ENCODE measurements at regions not wholly inside any gene's neighbourhood (a gene's known extent, or its start where the extent isn't known, plus 50 kb on each side); places are given as distances from the start of the nearest gene placed in this dataset.

DNA sequence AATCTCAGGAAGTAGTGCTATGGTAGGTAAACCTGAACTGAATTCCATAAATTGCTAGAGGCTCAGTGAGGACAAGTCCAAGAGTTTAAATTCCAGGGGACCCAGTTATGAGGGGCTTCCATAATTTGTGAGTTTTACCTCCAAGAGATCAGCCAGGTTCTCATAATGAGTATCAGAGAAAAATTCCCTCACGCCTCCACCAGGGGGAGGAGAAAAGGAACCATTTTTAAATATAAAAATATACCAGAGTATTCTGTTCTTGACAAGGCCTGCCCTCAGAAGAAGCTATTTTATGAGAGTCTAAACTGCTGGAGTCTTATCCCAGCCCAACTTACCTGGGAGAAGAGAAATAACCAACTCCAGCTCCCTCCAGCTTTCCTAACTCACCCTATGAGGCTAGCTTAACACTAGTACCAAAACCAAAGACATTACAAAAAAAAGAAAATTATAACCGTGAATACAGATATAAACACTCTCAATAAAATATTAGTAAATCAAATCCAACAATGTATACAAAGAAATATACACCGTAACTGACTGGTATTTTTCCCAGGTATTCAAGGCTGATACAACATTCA lies 158.7 kb downstream of the TFAP2A start:
- ChIA-PET CTCF (interaction anchor here (1.1 to 3.0 kb wide), 4 partner anchors 10 to 158 kb away, joined by 3 to 11 read pairs (median 6); partner anchors contain the start of gene TFAP2A), POLR2A (no interaction called here), RAD21 (ENCODE audit: low non-redundant PET in 1 of 2, low total read pairs in 2 of 2, uncharacterized antibody in 2 of 2, unreplicated experiment in 2 of 2) (interaction anchor here in 1 of 2 experiments (0.9 kb wide), 1 partner anchor 174 kb away, joined by 3 read pairs; no protein-coding TSS in a partner anchor)
- no peaks in the 10 kb centered on the region for H3K9me2 ChIP-seq (ENCODE audit: insufficient read depth)
- H3K9ac ChIP-seq (ENCODE audit: low read length): no peak overlapping the region
- H2AFZ ChIP-seq (ENCODE audit: low read depth, low read length, poor library complexity, severe bottlenecking): peak overlapping the region; percentile 90
- no peaks in the 10 kb centered on the region for H3K36me3 ChIP-seq (ENCODE audit: control insufficient read depth in 1 of 2, insufficient read depth in 2 of 2, low read length in 2 of 2)
- ATAC-seq (peak; percentile 82), DNase-seq (ENCODE audit: low read depth, low spot score) (peak; percentile 7)
- H3K4me1 ChIP-seq (ENCODE audit: control insufficient read depth in 1 of 2, insufficient read depth in 2 of 2, low read length in 2 of 2): no peaks in the 10 kb centered on the region
- no peak overlapping the region for H3K27ac ChIP-seq (ENCODE audit: low read depth, low read length)
- no TSS peak for BruUV-seq (replicated peaks)
- no peaks in the 10 kb centered on the region for H4K20me1 ChIP-seq (ENCODE audit: insufficient read depth)
- no peaks in the 10 kb centered on the region for H3K9me3 ChIP-seq (ENCODE audit: control insufficient read depth in 1 of 2, insufficient read depth in 1 of 2, low read depth in 1 of 2, low read length in 2 of 2)
- H3K79me2 ChIP-seq (ENCODE audit: insufficient read depth, low read length): no peaks in the 10 kb centered on the region
- H3K27me3 ChIP-seq (ENCODE audit: insufficient read depth, low read length): no peaks in the 10 kb centered on the region
- H3K4me2 ChIP-seq (ENCODE audit: low read length): no peak overlapping the region
- TF ChIP-seq, protein P1, sequence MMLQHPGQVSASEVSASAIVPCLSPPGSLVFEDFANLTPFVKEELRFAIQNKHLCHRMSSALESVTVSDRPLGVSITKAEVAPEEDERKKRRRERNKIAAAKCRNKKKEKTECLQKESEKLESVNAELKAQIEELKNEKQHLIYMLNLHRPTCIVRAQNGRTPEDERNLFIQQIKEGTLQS (IDR thresholded peaks at IDR 0.05): no peak
- TF ChIP-seq RAD21 (IDR thresholded peaks at IDR 0.05; ENCODE audit: low read depth) (peak; percentile 47), EZH2 (IDR thresholded peaks at IDR 0.05) (no peak), SIN3A (IDR thresholded peaks at IDR 0.05; ENCODE audit: low read depth) (no peak), POLR2A (IDR thresholded peaks at IDR 0.05; ENCODE audit: borderline replicate concordance, extremely low read depth, insufficient read depth, insufficient read length) (no peak)
- TF ChIP-seq, protein P2, sequence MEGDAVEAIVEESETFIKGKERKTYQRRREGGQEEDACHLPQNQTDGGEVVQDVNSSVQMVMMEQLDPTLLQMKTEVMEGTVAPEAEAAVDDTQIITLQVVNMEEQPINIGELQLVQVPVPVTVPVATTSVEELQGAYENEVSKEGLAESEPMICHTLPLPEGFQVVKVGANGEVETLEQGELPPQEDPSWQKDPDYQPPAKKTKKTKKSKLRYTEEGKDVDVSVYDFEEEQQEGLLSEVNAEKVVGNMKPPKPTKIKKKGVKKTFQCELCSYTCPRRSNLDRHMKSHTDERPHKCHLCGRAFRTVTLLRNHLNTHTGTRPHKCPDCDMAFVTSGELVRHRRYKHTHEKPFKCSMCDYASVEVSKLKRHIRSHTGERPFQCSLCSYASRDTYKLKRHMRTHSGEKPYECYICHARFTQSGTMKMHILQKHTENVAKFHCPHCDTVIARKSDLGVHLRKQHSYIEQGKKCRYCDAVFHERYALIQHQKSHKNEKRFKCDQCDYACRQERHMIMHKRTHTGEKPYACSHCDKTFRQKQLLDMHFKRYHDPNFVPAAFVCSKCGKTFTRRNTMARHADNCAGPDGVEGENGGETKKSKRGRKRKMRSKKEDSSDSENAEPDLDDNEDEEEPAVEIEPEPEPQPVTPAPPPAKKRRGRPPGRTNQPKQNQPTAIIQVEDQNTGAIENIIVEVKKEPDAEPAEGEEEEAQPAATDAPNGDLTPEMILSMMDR (IDR thresholded peaks at IDR 0.05 in 2 of 3, conservative IDR thresholded peaks at IDR 0.05 in 1 of 3; ENCODE audit: borderline replicate concordance in 1 of 3, insufficient read depth in 1 of 3, low read depth in 2 of 3, low read length in 2 of 3): peak; percentile 43 to 59 (median 56); a peak in 5 of 6 replicates
- no peak overlapping the region for H3K4me3 ChIP-seq (replicated peaks in 1 of 2; ENCODE audit: low read depth in 1 of 2, low read length in 2 of 2)
- intact Hi-C loops (cut with micrococcal nuclease): loop anchor here (1.0 to 5.0 kb wide), 3 partner anchors 146 to 179 kb away; no protein-coding TSS in a partner anchor

DNA sequence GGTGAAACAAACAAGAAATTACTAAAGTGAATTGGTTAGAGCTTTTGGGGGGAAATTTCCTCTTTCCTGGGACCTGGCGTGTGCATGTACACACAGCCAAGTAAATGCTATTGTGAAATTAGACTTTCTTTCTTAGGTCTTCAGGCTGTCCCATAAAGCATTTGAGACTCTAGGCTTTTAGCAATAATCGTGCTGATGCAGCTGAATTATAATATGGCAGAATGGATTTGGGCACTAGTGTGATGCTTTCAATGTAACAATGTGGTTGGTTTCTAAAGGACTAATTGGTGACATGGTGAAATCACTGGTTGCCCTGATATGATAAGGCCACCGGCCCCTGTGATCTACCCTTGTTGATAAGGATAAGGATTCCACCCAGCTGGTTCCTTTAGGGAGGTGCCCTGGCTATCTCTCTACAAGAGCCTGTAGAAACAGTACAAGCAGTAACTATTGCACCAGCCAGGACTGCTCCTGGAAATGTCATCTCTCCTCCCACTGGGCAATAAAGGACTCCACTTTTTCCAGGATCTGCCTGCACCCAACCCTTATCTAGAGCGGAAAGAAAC lies 164.1 kb downstream of the TFAP2A start:
- no peaks in the 10 kb centered on the region for H3K9me2 ChIP-seq (ENCODE audit: insufficient read depth)
- H3K4me3 ChIP-seq (replicated peaks in 1 of 2; ENCODE audit: low read depth in 1 of 2, low read length in 2 of 2): no peak overlapping the region
- ATAC-seq (no peak), DNase-seq (ENCODE audit: low read depth, low spot score) (no peak)
- no peaks in the 10 kb centered on the region for H3K27me3 ChIP-seq (ENCODE audit: insufficient read depth, low read length)
- RAD21 ChIA-PET (ENCODE audit: low non-redundant PET in 1 of 2, low total read pairs in 2 of 2, uncharacterized antibody in 2 of 2, unreplicated experiment in 2 of 2): no interaction called here
- H3K9me3 ChIP-seq (ENCODE audit: control insufficient read depth in 1 of 2, insufficient read depth in 1 of 2, low read depth in 1 of 2, low read length in 2 of 2): no peaks in the 10 kb centered on the region
- H3K79me2 ChIP-seq (ENCODE audit: insufficient read depth, low read length): no peaks in the 10 kb centered on the region
- H4K20me1 ChIP-seq (ENCODE audit: insufficient read depth): no peaks in the 10 kb centered on the region
- H3K36me3 ChIP-seq (ENCODE audit: control insufficient read depth in 1 of 2, insufficient read depth in 2 of 2, low read length in 2 of 2): no peaks in the 10 kb centered on the region
- H2AFZ ChIP-seq (ENCODE audit: low read depth, low read length, poor library complexity, severe bottlenecking): no peak overlapping the region
- CTCF ChIA-PET: no interaction called here
- 0 out of 4 replicates have a peak, but pooled peaks cover 0 to 3% of the 10 kb centered on the region in 2 experiments for H3K4me1 ChIP-seq (ENCODE audit: control insufficient read depth in 1 of 2, insufficient read depth in 2 of 2, low read length in 2 of 2)
- intact Hi-C loops (cut with micrococcal nuclease): no loop called here
- H3K4me2 ChIP-seq (ENCODE audit: low read length): no peak overlapping the region
- no peak overlapping the region for H3K9ac ChIP-seq (ENCODE audit: low read length)
- POLR2A ChIA-PET: no interaction called here
- H3K27ac ChIP-seq (ENCODE audit: low read depth, low read length): no peak overlapping the region
- BruUV-seq (replicated peaks): no TSS peak
- TF ChIP-seq POLR2A (IDR thresholded peaks at IDR 0.05; ENCODE audit: borderline replicate concordance, extremely low read depth, insufficient read depth, insufficient read length) (no peak), SRF (IDR thresholded peaks at IDR 0.05; ENCODE audit: low read depth) (no peak), FOSL1 (IDR thresholded peaks at IDR 0.05; ENCODE audit: low read depth) (no peak), SP1 (IDR thresholded peaks at IDR 0.05; ENCODE audit: low read depth) (no peak), ZFX (IDR thresholded peaks at IDR 0.05) (no peak), CEBPB (IDR thresholded peaks at IDR 0.05; ENCODE audit: low read depth) (no peak), ELF1 (IDR thresholded peaks at IDR 0.05; ENCODE audit: borderline replicate concordance, low read depth) (no peak), EZH2phosphoT487 (IDR thresholded peaks at IDR 0.05; ENCODE audit: borderline replicate concordance) (no peak), EZH2 (IDR thresholded peaks at IDR 0.05) (no peak)
- TF ChIP-seq, protein P2 (IDR thresholded peaks at IDR 0.05 in 2 of 3, conservative IDR thresholded peaks at IDR 0.05 in 1 of 3; ENCODE audit: borderline replicate concordance in 1 of 3, insufficient read depth in 1 of 3, low read depth in 2 of 3, low read length in 2 of 3): no peak
- TF ChIP-seq, protein P1 (IDR thresholded peaks at IDR 0.05): no peak
